ENCODE measurements at regions not wholly inside any gene's neighbourhood (a gene's known extent, or its start where the extent isn't known, plus 50 kb on each side); places are given as distances from the start of the nearest gene placed in this dataset.

- H3K4me3 Mint-ChIP-seq = no peak overlapping the region
- no peaks in the 10 kb centered on the region for H3K27me3 Mint-ChIP-seq
- H3K27ac Mint-ChIP-seq (ENCODE audit: low read depth) = no peak overlapping the region
- H3K9me3 Mint-ChIP-seq = peaks cover 23% of the 10 kb centered on the region
- H3K4me1 Mint-ChIP-seq = no peaks in the 10 kb centered on the region
- no peak for ATAC-seq (replicated peaks; ENCODE audit: extremely low read depth, poor library complexity, severe bottlenecking)
- no peak for DNase-seq (ENCODE audit: low spot score in 2 of 2)
- H3K36me3 Mint-ChIP-seq (ENCODE audit: insufficient read depth) = no peaks in the 10 kb centered on the region
These were observed 1922.3 kb upstream of the CELF4 start for GRCh38 chr18:39487932-39488331.

GRCh38 chr18:39486268-39486667, 1920.7 kb upstream of the CELF4 start:
- no peak for DNase-seq (ENCODE audit: low spot score in 2 of 2)
- H3K4me3 Mint-ChIP-seq = no peak overlapping the region
- H3K36me3 Mint-ChIP-seq (ENCODE audit: insufficient read depth) = no peaks in the 10 kb centered on the region

DNA sequence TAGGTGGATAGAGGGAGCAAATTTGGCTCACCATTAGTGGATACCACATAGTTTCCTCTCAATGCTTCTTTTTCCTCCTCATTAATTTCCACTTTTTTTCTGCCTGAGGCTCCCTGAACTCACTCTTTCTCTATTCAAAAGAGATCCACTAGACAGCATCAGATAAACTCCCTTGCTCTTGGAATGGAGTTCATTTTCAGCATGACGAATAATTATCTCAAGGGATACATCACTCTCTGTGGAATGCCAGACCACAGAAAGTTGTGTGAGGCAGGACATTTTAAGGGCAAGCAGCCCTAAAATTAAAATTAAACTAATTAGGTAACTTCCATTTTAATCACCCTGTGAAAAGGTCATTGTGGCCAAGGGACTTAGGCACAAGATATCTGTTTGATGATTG, 1920.1 kb upstream of the CELF4 start:
- ATAC-seq (replicated peaks; ENCODE audit: extremely low read depth, poor library complexity, severe bottlenecking) (no peak), DNase-seq (ENCODE audit: low spot score in 2 of 2) (no peak)
- Mint-ChIP-seq H3K27ac (ENCODE audit: low read depth) (no peak overlapping the region), H3K9me3 (peaks cover 21% of the 10 kb centered on the region), H3K36me3 (ENCODE audit: insufficient read depth) (no peaks in the 10 kb centered on the region), H3K4me1 (no peaks in the 10 kb centered on the region), H3K27me3 (no peaks in the 10 kb centered on the region), H3K4me3 (no peak overlapping the region)

More at GRCh38 chr18:39486268-39486667, 1920.7 kb upstream of the CELF4 start:
- Mint-ChIP-seq H3K9me3 (peaks cover 23% of the 10 kb centered on the region), H3K27me3 (no peaks in the 10 kb centered on the region), H3K4me1 (no peaks in the 10 kb centered on the region), H3K27ac (ENCODE audit: low read depth) (no peak overlapping the region)
- ATAC-seq (replicated peaks; ENCODE audit: extremely low read depth, poor library complexity, severe bottlenecking) = no peak

DNA sequence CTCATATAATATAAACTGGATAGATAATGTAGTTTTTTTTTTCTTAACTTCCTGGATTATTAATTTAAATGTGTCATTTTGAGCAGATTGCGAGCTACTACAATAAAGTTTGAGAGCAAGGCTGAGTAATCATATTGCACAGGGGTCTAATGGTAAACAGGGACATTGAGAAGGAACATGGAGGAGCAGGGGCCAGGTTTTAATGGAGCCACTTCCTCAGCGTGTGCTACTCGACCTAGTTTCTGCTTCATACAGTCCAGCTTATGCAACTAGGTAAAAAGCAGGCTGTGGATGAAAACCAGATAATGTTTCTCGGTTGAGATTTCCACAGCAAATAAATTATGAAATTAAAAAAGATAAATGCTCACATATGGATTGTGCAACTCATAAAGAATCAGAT, 1915.7 kb upstream of the CELF4 start:
- H3K9me3 Mint-ChIP-seq = no peaks in the 10 kb centered on the region
- no peaks in the 10 kb centered on the region for H3K36me3 Mint-ChIP-seq (ENCODE audit: insufficient read depth)
- H3K27ac Mint-ChIP-seq (ENCODE audit: low read depth) = no peak overlapping the region
- ATAC-seq (replicated peaks; ENCODE audit: extremely low read depth, poor library complexity, severe bottlenecking) (no peak), DNase-seq (ENCODE audit: low spot score in 2 of 2) (no peak)
- no peaks in the 10 kb centered on the region for H3K4me1 Mint-ChIP-seq
- H3K4me3 Mint-ChIP-seq = no peak overlapping the region
- H3K27me3 Mint-ChIP-seq = no peaks in the 10 kb centered on the region

- ATAC-seq (replicated peaks; ENCODE audit: extremely low read depth, poor library complexity, severe bottlenecking) = no peak
- no peak overlapping the region for H3K27ac Mint-ChIP-seq (ENCODE audit: low read depth)
- H3K4me3 Mint-ChIP-seq = no peak overlapping the region
- H3K27me3 Mint-ChIP-seq = no peaks in the 10 kb centered on the region
- H3K4me1 Mint-ChIP-seq = no peaks in the 10 kb centered on the region
- H3K9me3 Mint-ChIP-seq = no peaks in the 10 kb centered on the region
- DNase-seq (ENCODE audit: low spot score in 2 of 2) = no peak
- no peaks in the 10 kb centered on the region for H3K36me3 Mint-ChIP-seq (ENCODE audit: insufficient read depth)
These were observed 1915.0 kb upstream of the CELF4 start for GRCh38 chr18:39480494-39481195.

- DNase-seq (ENCODE audit: low spot score in 2 of 2) (no peak), ATAC-seq (replicated peaks; ENCODE audit: extremely low read depth, poor library complexity, severe bottlenecking) (no peak)
- Mint-ChIP-seq H3K27me3 (no peaks in the 10 kb centered on the region), H3K27ac (ENCODE audit: low read depth) (no peak overlapping the region), H3K4me1 (no peaks in the 10 kb centered on the region), H3K4me3 (no peak overlapping the region), H3K9me3 (peaks cover 24% of the 10 kb centered on the region), H3K36me3 (ENCODE audit: insufficient read depth) (no peaks in the 10 kb centered on the region)
These were observed 1898.4 kb upstream of the CELF4 start for GRCh38 chr18:39464006-39464405.

DNA sequence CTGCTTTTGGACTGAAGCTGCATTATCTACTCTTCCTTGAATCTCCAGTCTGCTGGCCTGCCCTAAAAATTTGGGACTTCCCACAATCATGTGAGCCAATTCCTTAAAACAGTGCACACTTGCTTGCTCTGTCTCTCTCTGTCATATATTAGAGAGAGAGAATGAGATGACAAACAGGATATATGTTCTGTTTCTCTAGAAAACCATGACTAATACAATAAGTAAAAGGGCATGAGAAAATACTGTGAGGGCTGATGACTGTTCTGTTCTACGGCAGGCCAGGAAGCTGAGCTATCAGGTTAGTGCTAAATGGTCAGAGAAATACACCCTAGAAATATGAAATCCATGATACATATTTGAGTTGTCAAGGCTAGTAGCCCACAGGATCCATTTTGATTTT, 1896.8 kb upstream of the CELF4 start:
- H3K4me3 Mint-ChIP-seq = no peak overlapping the region
- H3K4me1 Mint-ChIP-seq = no peaks in the 10 kb centered on the region
- H3K36me3 Mint-ChIP-seq (ENCODE audit: insufficient read depth) = no peaks in the 10 kb centered on the region
- no peak overlapping the region for H3K27ac Mint-ChIP-seq (ENCODE audit: low read depth)
- ATAC-seq (replicated peaks; ENCODE audit: extremely low read depth, poor library complexity, severe bottlenecking) = no peak
- DNase-seq (ENCODE audit: low spot score in 2 of 2) = no peak
- peaks cover 20% of the 10 kb centered on the region for H3K9me3 Mint-ChIP-seq
- no peaks in the 10 kb centered on the region for H3K27me3 Mint-ChIP-seq

DNA sequence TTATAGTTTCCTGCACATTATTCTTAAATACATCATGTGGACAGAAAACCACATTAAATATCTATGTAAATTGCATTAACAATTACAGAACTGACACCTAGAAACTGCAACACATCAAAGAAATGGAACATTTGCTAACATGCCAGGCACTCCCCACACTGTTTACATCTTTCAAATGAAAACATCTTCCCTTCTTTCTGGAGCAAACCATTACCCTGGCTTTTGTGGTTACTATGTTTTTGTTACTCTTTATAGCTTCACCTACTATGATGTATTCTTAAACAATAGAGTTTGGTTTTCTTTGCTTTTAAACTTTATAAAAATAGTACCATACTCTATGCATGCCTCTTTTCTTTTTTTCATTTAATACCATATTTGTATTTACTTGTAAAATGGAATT, 1894.5 kb upstream of the CELF4 start:
- H3K27me3 Mint-ChIP-seq = no peaks in the 10 kb centered on the region
- DNase-seq (ENCODE audit: low spot score in 2 of 2) (no peak), ATAC-seq (replicated peaks; ENCODE audit: extremely low read depth, poor library complexity, severe bottlenecking) (no peak)
- H3K4me1 Mint-ChIP-seq = no peaks in the 10 kb centered on the region
- no peak overlapping the region for H3K27ac Mint-ChIP-seq (ENCODE audit: low read depth)
- H3K4me3 Mint-ChIP-seq = no peak overlapping the region
- H3K36me3 Mint-ChIP-seq (ENCODE audit: insufficient read depth) = no peaks in the 10 kb centered on the region
- peaks cover 25% of the 10 kb centered on the region for H3K9me3 Mint-ChIP-seq

- DNase-seq (ENCODE audit: low spot score in 2 of 2) (no peak), ATAC-seq (replicated peaks; ENCODE audit: extremely low read depth, poor library complexity, severe bottlenecking) (no peak)
- no peaks in the 10 kb centered on the region for H3K4me1 Mint-ChIP-seq
- no peak overlapping the region for H3K27ac Mint-ChIP-seq (ENCODE audit: low read depth)
- H3K4me3 Mint-ChIP-seq = no peak overlapping the region
- peaks cover 24% of the 10 kb centered on the region for H3K9me3 Mint-ChIP-seq
- peaks cover 2% of the 10 kb centered on the region for H3K36me3 Mint-ChIP-seq (ENCODE audit: insufficient read depth)
- no peaks in the 10 kb centered on the region for H3K27me3 Mint-ChIP-seq
These were observed 1889.7 kb upstream of the CELF4 start for GRCh38 chr18:39455285-39455684.

DNA sequence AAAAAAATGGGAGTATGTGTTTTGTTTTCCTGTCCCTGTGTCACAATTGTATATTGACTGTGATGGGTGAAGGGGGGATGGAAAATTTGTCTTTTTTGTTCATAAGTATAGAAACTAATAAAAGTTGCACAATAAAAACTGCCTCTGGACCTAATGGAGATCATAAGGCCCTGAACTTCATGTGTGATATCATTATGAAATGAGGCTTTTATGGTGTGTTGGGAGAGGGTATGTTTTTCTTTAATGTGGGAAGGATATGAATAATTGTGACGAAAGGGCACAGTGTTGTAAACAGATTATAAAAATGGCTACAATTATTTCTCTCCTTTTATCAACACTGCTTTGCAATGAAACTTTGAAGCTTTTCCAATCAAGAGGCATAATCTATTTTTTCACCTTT, 1889.3 kb upstream of the CELF4 start:
- Mint-ChIP-seq H3K4me3 (no peak overlapping the region), H3K27me3 (no peaks in the 10 kb centered on the region), H3K36me3 (ENCODE audit: insufficient read depth) (peaks cover 2% of the 10 kb centered on the region), H3K27ac (ENCODE audit: low read depth) (no peak overlapping the region), H3K9me3 (peaks cover 24% of the 10 kb centered on the region), H3K4me1 (no peaks in the 10 kb centered on the region)
- DNase-seq (ENCODE audit: low spot score in 2 of 2) = no peak
- ATAC-seq (replicated peaks; ENCODE audit: extremely low read depth, poor library complexity, severe bottlenecking) = no peak

GRCh38 chr18:39453882-39454281, 1888.3 kb upstream of the CELF4 start:
- DNase-seq (ENCODE audit: low spot score in 2 of 2) (no peak), ATAC-seq (replicated peaks; ENCODE audit: extremely low read depth, poor library complexity, severe bottlenecking) (no peak)
- Mint-ChIP-seq H3K9me3 (peaks cover 23% of the 10 kb centered on the region), H3K36me3 (ENCODE audit: insufficient read depth) (peaks cover 2% of the 10 kb centered on the region), H3K27me3 (no peaks in the 10 kb centered on the region), H3K27ac (ENCODE audit: low read depth) (no peak overlapping the region), H3K4me1 (no peaks in the 10 kb centered on the region), H3K4me3 (no peak overlapping the region)

DNA sequence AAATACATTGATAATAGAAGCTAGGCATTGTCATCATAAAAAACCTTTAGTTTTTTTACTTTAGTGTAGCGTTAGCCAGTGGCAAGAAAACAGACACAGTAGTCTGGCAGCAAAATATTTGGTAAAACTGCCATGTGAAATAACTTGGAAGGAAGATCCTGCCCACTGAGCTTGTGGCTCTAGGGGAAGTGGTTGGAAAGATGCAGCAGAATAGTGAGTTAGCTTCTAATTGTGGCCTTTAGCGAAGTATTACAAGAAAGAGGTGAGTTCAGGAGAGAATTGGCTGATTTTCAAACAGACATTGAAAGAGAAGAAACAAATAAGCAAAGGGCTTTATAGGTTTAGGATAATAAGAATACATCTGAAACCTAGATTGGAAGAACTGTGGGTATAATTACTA, 1887.8 kb upstream of the CELF4 start:
- H3K27ac Mint-ChIP-seq (ENCODE audit: low read depth) = no peak overlapping the region
- no peak overlapping the region for H3K4me3 Mint-ChIP-seq
- DNase-seq (ENCODE audit: low spot score in 2 of 2) (no peak), ATAC-seq (replicated peaks; ENCODE audit: extremely low read depth, poor library complexity, severe bottlenecking) (no peak)
- H3K36me3 Mint-ChIP-seq (ENCODE audit: insufficient read depth) = peaks cover 2% of the 10 kb centered on the region
- H3K4me1 Mint-ChIP-seq = no peaks in the 10 kb centered on the region
- no peaks in the 10 kb centered on the region for H3K27me3 Mint-ChIP-seq
- H3K9me3 Mint-ChIP-seq = peaks cover 19% of the 10 kb centered on the region

- Mint-ChIP-seq H3K36me3 (ENCODE audit: insufficient read depth) (peaks cover 2% of the 10 kb centered on the region), H3K27ac (ENCODE audit: low read depth) (no peak overlapping the region), H3K4me3 (no peak overlapping the region), H3K9me3 (peaks cover 25% of the 10 kb centered on the region), H3K4me1 (no peaks in the 10 kb centered on the region), H3K27me3 (no peaks in the 10 kb centered on the region)
- DNase-seq (ENCODE audit: low spot score in 2 of 2) = no peak
- no peak for ATAC-seq (replicated peaks; ENCODE audit: extremely low read depth, poor library complexity, severe bottlenecking)
These were observed 1885.4 kb upstream of the CELF4 start for GRCh38 chr18:39450958-39451357.

Data from central memory CD8-positive, alpha-beta T cell (primary cell).